HFFc6 (cell line): ENCODE measurements at regions not wholly inside any gene's neighbourhood (a gene's known extent, or its start where the extent isn't known, plus 50 kb on each side); places are given as distances from the start of the nearest gene placed in this dataset.
"Not testable (repeated sequence)": the region's sequence is repeated elsewhere in the genome, so short reads cannot be mapped to it uniquely, and the experiment has no call there.

Experiments used
- DNase-seq: peaks from one replicate; pipeline ENCODE4 v3.0.0-alpha.2; 2018
- H3K27ac Mint-ChIP-seq: 2 replicates; pipeline ENCODE4 v1.8.0; 2020; ENCODE audit warnings: mild to moderate bottlenecking, mixed read lengths
- H3K27me3 Mint-ChIP-seq: 2 replicates; pipeline ENCODE4 v1.8.0; 2021; ENCODE audit warnings: mild to moderate bottlenecking, moderate library complexity, mixed read lengths; ENCODE audit not compliant: insufficient read depth
- H3K36me3 Mint-ChIP-seq: 2 replicates; pipeline ENCODE4 v1.8.0; 2021; ENCODE audit warnings: low read depth, mixed read lengths
- H3K4me1 Mint-ChIP-seq: 2 replicates; pipeline ENCODE4 v1.8.0; 2020; ENCODE audit warnings: low read depth, mixed read lengths
- H3K4me3 Mint-ChIP-seq: 2 replicates; pipeline ENCODE4 v1.8.0; 2020; ENCODE audit warnings: mild to moderate bottlenecking, moderate library complexity, mixed read lengths
- H3K9me3 Mint-ChIP-seq: 2 replicates; pipeline ENCODE4 v1.8.0; 2020; ENCODE audit warnings: mild to moderate bottlenecking, mixed read lengths
- TF ChIP-seq, protein P1 (sequence below): fragments of 200-600 bp; sonication (generic); IDR thresholded peaks from 2 replicates; pipeline ENCODE4 v1.5.0; 2021; ENCODE audit warnings: antibody characterized with exemption, mild to moderate bottlenecking

DNA sequence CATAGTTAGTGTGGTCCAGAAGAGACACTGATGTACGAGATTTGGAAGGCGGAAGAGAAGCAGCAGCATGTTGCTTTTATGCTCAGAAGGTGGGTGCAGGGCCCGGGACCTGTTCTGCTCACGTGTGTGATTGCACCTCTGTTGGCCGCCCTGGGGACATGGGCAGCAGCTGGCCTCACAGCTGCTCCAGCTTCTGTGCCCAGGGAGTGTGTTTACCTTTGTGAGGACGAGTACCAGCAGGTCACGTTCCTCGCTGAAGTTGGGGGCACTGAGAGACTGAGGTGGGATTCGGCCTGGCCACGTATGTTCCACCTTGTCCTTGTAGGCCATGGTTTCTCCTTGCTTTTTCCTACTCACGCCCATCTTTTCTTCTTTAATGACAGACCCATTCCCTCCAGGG, 86.3 kb downstream of the PMAIP1 start:
- Mint-ChIP-seq H3K27ac (no peak overlapping the region), H3K4me1 (no peaks in the 10 kb centered on the region), H3K4me3 (no peak overlapping the region), H3K9me3 (no peaks in the 10 kb centered on the region), H3K36me3 (no peaks in the 10 kb centered on the region), H3K27me3 (peaks cover 4% of the 10 kb centered on the region)
- TF ChIP-seq, protein P1, sequence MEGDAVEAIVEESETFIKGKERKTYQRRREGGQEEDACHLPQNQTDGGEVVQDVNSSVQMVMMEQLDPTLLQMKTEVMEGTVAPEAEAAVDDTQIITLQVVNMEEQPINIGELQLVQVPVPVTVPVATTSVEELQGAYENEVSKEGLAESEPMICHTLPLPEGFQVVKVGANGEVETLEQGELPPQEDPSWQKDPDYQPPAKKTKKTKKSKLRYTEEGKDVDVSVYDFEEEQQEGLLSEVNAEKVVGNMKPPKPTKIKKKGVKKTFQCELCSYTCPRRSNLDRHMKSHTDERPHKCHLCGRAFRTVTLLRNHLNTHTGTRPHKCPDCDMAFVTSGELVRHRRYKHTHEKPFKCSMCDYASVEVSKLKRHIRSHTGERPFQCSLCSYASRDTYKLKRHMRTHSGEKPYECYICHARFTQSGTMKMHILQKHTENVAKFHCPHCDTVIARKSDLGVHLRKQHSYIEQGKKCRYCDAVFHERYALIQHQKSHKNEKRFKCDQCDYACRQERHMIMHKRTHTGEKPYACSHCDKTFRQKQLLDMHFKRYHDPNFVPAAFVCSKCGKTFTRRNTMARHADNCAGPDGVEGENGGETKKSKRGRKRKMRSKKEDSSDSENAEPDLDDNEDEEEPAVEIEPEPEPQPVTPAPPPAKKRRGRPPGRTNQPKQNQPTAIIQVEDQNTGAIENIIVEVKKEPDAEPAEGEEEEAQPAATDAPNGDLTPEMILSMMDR, result no peak
- no peak for DNase-seq

GRCh38 chr18:59985289-59985688, 85.5 kb downstream of the PMAIP1 start:
- Mint-ChIP-seq H3K27me3 (peaks cover 6% of the 10 kb centered on the region), H3K4me1 (no peaks in the 10 kb centered on the region), H3K36me3 (no peaks in the 10 kb centered on the region), H3K27ac (no peak overlapping the region), H3K4me3 (no peak overlapping the region), H3K9me3 (no peaks in the 10 kb centered on the region)
- no peak for DNase-seq
- TF ChIP-seq, protein P1, result no peak

GRCh38 chr18:59983506-59983905, 83.7 kb downstream of the PMAIP1 start:
- Mint-ChIP-seq H3K27me3 (peaks cover 9% of the 10 kb centered on the region), H3K4me1 (no peaks in the 10 kb centered on the region), H3K4me3 (no peak overlapping the region), H3K9me3 (no peaks in the 10 kb centered on the region), H3K36me3 (no peaks in the 10 kb centered on the region), H3K27ac (no peak overlapping the region)
- TF ChIP-seq, protein P1, result no peak
- DNase-seq, result no peak

- Mint-ChIP-seq H3K27ac (no peak overlapping the region), H3K27me3 (peaks cover 16% of the 10 kb centered on the region), H3K4me1 (no peaks in the 10 kb centered on the region), H3K36me3 (no peaks in the 10 kb centered on the region), H3K9me3 (no peaks in the 10 kb centered on the region), H3K4me3 (no peak overlapping the region)
- DNase-seq, result no peak
- TF ChIP-seq, protein P1, result no peak
These were observed 80.4 kb downstream of the PMAIP1 start for GRCh38 chr18:59980188-59980637.

DNA sequence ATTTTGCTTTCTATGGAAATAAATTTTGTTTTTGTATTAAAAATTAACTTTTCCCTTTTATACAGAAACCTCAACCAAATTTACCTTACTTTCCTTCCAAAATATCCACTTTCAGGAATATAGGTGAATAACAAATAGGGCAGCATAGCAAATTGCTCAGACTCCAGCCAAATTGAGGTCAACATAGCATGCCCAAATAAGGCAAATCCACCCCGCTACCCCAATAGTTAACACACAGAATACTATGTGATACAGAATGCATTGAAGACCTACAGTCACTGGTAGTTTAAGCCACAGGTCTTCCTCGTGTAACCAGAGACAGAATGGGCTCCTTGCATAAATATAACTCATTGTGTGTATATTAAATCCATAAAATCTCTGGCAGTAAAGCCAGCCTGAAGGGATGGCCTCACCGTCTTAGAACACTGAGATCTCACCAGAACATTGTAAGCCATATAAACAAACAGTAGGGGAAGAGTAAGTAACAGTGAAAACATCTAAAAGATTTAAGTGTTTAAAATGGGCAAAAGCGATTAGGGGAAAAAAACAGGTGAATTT, 72.2 kb downstream of the PMAIP1 start:
- no peak overlapping the region for H3K27ac Mint-ChIP-seq
- no peak overlapping the region for H3K4me3 Mint-ChIP-seq
- peaks cover 48% of the 10 kb centered on the region for H3K27me3 Mint-ChIP-seq
- DNase-seq, result no peak
- no peaks in the 10 kb centered on the region for H3K9me3 Mint-ChIP-seq
- no peaks in the 10 kb centered on the region for H3K4me1 Mint-ChIP-seq
- no peaks in the 10 kb centered on the region for H3K36me3 Mint-ChIP-seq
- TF ChIP-seq, protein P1, result no peak

GRCh38 chr18:59971144-59971543, 71.3 kb downstream of the PMAIP1 start:
- H3K4me3 Mint-ChIP-seq, H3K27ac Mint-ChIP-seq, H3K4me1 Mint-ChIP-seq, H3K36me3 Mint-ChIP-seq, DNase-seq, H3K9me3 Mint-ChIP-seq: not testable (repeated sequence)
- peaks cover 51% of the 10 kb centered on the region for H3K27me3 Mint-ChIP-seq

DNA sequence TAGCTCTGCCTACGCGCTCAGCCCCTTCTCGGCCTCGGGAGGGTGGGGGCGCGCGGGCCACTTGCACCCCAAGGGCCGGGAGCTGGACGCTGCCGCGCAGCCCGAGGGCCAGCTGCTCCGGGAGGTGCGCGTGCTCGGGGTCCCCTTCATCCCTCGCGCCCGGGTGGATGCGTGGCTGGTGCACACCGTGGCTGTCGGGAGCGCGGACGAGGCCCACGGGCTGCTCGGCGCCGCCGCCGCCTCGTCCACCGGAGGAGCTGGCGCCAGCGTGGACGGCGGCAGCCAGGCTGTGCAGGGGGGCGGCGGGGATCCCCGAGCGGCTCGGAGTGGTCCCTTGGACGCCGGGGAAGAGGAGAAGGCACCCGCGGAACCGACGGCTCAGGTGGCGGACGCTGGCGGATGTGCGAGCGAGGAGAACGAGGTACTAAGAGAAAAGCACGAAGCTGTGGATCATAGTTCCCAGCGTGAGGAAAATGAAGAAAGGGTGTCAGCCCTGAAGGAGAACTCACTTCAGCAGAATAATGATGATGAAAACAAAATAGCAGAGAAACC, 69.8 kb downstream of the PMAIP1 start:
- peaks cover 54% of the 10 kb centered on the region for H3K27me3 Mint-ChIP-seq
- H3K9me3 Mint-ChIP-seq, H3K27ac Mint-ChIP-seq, DNase-seq, H3K4me1 Mint-ChIP-seq, H3K4me3 Mint-ChIP-seq, H3K36me3 Mint-ChIP-seq: not testable (repeated sequence)
